COLO668 (cell line): ENCODE measurements at regions not wholly inside any gene's neighbourhood (a gene's known extent, or its start where the extent isn't known, plus 50 kb on each side); places are given as distances from the start of the nearest gene placed in this dataset.

ENCODE experiments used
- DNase-seq: peaks from one replicate; lab custom pipeline; 2025; ENCODE audit not compliant: unreplicated experiment; lab: John Stamatoyannopoulos, UW

DNA sequence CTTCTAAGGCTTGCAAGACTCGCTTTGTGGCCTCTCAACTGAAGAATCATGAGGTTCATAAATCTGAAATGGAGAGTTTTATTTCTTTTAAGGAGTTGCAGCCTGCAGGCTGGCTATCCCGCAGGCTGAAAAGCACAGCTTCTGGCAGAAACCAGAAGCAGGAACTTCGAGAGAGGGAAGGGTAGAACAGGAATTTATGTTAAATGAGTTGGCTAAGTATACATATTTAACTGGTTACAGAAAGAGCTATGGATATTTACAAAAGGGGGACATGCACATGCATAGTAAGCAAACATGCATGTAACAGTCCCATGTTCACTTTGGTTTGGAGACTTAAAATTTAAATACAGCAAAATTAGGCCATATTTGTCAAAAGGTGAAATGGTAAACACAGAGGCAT, 787.0 kb downstream of the TFAP2A start:
- no peak for DNase-seq

- DNase-seq = no peak
These were observed 790.9 kb downstream of the TFAP2A start for GRCh38 chr6:9623985-9624384.

DNA sequence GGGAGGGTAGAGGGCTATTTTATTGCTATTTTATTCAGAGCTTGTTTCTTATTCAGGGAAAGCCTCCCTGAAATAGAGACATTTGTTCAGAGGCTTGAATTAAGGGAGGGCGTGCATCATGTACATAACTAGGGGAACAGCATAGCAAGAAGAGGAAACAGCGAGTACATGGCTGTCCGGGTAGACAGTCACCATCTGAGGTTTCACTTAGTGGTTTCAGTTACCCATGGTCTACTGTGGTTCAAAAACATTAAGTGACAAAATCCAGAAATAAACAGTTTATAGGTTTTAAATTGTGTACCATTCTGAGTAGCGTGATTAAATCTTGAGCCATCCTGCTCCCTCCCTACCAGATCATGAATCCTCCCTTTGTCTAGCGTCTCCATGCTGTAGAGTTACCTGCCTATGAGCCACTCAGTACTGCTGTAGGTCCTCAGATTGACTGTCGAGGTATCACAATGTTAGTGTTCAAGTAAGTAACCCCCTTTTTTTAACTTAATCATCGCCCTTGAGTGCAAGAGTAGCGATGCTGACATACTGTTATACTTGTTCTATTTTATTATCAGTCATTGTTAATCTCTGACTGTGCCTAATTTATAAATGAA, 791.5 kb downstream of the TFAP2A start:
- DNase-seq = no peak

- DNase-seq = no peak
These were observed 793.6 kb downstream of the TFAP2A start for GRCh38 chr6:9621276-9621675.

GRCh38 chr6:9620687-9621086, 794.2 kb downstream of the TFAP2A start:
- DNase-seq = no peak

- DNase-seq = no peak
These were observed 794.6 kb downstream of the TFAP2A start for GRCh38 chr6:9620263-9620662.

- no peak for DNase-seq
These were observed 800.1 kb downstream of the TFAP2A start for GRCh38 chr6:9614778-9615177.

- DNase-seq = no peak
These were observed 802.4 kb downstream of the TFAP2A start for GRCh38 chr6:9612489-9612888.

- no peak for DNase-seq
These were observed 804.1 kb downstream of the TFAP2A start for GRCh38 chr6:9610620-9611415.

DNA sequence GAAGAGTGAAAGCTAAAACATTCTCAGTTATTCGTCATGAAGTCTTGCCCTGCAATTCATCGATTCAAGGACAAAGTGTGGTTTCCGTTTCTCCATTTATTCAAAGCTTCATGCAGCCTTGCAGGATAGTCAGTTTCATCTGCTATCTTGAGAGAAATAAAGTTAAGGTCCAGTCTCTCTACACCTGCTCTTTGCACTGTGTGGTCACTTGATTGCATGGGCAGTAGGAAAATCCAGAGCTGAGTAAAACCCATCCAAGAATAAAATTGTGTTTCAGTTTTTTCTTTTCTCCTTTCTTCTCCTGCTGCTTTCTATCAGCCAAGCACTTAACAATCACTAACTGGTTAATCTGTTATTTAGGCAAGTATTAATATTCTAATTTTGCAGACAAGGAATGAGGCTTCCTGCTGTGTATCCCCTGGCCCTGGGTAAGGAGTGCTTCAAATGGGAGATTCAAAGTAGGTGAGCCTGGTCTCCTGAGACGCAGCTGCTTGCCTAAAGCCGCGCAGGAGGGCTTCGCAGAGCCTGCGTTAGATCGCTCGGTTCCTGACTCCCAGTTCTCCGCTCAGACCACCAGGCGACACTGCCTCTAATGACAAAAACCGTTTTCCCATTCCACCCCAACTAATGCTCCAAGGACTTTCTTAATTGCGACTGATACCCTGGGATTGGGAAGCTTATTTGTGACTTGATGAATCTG, 808.3 kb downstream of the TFAP2A start:
- DNase-seq = no peak

- DNase-seq = no peak
These were observed 820.1 kb downstream of the TFAP2A start for GRCh38 chr6:9594746-9595145.

DNA sequence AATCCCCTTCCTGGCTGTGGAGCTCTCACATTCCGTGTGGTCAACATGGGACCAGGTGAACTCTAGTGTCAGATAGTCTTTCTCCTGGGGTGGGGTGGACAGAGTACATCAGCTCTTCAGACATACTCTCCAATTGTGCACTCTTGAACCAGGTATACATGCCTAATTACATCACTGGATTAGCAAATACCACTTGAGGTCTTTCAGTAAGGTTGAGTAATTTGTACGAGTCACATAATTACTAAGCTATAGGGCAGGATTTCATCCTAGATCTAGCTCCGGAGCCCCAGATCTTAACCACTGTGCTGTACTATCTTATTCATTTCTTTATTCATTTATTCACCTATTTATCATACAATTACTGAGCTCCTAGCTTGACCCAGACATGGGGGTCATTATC, 821.3 kb downstream of the TFAP2A start:
- no peak for DNase-seq

DNA sequence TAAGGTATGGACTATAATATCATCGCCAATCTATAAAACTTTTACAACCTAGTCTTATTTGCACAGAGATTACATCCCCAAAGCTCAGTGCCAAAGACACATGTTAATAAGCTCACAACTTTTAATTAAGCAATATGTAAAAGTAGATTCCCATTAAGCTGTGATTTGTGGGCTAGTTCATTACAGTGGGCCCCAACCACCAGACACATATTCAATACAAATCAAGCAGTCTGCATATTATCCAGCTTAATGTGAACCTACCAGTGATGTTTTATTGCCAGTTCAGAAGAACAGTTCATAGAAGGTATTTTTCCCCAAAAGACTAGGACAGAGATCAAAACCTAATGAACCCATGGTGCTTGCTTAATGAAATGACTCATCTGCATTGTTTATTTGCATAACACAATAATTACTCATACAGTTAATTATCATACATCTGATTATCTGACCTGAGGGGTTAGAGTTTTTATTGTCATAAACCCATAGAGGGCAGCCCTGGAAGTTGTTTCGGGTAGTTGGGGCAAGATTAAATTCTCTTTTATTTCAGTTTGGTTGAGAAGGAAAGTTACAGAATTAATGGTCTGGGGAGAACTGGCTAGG, 831.0 kb downstream of the TFAP2A start:
- DNase-seq = no peak

- DNase-seq = no peak
These were observed 833.7 kb downstream of the TFAP2A start for GRCh38 chr6:9581155-9581554.

DNA sequence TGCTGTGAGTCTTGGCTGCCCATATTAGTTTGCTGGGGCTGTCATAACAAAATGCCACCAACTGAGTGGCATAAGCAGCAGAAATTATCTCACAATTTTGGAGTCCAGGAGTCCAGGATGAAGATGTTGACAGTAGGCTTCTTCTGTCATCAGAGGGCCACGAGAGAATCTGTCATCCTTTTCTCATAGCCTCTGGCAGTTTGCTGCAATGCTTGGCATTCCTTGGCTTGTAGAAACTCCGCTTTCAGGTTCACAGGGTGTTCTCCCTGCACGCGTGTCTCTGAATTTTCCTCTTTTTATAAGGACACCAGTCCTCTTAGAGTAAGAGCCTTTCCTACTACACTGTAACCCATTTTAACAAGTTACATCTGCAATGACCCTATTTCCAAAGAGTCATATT, 838.4 kb downstream of the TFAP2A start:
- DNase-seq = no peak

- no peak for DNase-seq
These were observed 848.8 kb downstream of the TFAP2A start for GRCh38 chr6:9566096-9566495.

- DNase-seq = no peak
These were observed 850.9 kb downstream of the TFAP2A start for GRCh38 chr6:9564021-9564420.

- no peak for DNase-seq
These were observed 851.3 kb downstream of the TFAP2A start for GRCh38 chr6:9563568-9563967.

DNA sequence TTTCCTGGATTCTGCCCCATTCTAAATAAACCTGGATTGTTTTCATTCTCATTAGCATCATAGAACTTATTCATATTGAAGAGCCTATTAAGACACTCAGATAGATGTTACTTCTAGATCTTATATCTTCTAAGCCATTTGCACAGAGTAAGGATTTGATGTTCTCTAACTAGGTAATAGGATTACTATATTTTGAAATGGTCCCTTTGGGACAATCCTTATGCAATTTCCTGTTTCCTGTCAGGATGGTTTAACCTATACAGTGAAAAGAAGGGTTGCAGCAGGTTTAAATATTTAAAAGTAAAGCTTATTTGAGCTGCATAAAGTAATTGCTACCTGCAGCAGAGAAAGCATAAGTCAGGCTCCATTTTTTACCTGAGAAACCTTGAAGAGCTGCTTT, 860.1 kb downstream of the TFAP2A start:
- DNase-seq = no peak

DNA sequence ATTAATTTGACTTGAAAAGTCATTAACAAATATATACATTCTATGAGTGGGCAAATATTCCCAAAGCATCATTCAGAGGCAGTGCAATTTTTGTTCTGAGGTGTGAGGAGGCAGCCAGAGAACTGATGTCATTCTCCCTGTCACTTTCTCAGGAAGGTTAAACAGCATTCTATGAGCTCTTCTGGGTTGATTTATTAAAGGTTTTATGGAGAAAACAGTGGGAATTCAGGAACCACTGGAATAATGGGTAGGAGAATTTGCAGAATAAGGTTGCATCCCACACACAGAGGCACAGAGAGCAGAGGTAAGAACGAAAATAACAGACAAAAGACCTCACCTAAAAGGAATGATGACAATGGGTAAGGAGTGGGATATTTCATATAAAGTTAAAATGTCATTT, 860.6 kb downstream of the TFAP2A start:
- DNase-seq = no peak

DNA sequence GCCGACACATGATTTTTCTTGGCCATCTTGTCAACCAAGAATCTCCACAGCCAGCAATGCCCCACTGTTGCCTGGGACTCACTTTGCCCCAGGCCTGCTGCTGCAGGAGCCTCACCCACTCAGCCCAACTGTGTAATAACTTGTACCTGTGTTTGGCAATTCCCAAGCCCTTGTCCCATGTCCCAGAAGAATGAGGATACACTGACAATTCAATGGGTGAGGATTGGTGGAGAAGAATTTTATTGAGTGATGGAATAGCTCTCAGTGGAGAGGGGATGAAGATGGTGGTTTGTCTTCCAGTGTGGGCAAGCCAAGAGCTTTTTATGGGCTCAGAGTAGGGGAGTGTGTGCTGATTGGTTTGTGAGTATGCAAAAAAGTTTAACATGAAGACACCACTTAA, 861.9 kb downstream of the TFAP2A start:
- no peak for DNase-seq

DNA sequence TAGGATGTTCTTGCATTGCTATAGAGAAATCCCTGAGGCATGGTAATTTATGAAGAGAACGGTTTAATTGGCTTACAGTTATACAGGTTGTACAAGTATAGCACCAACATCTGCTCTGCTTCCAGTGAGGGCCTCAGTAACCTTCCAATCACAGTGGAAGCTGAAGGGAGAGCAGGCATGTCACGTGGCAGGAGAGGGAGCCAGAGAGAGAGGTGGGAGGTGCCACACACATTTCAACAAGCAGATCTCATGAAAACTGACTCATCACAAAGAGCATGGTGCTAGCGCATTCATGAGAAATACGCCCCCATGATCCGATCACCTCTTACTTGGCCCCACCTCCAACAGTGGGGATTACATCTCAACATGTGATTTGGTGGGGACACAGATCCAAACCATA, 871.2 kb downstream of the TFAP2A start:
- DNase-seq = no peak
